Panc1 (cell line): ENCODE measurements at regions not wholly inside any gene's neighbourhood (a gene's known extent, or its start where the extent isn't known, plus 50 kb on each side); places are given as distances from the start of the nearest gene placed in this dataset.

Experiments
- CTCF ChIP-seq: fragments of 450-650 bp; IDR thresholded peaks from 2 replicates; pipeline ENCODE4 v1.5.1; 2017; ENCODE audit warnings: mild to moderate bottlenecking
- POLR2AphosphoS5 ChIP-seq: IDR thresholded peaks from 2 replicates; pipeline ENCODE4 v1.6.1; 2012; ENCODE audit warnings: mild to moderate bottlenecking, low read depth, low read length, moderate library complexity
- TF ChIP-seq, protein P1 (sequence below), 2 experiments: IDR thresholded peaks; 2 replicates each; pipeline ENCODE4 v1.6.1; 2011 to 2012; ENCODE audit warnings: low read depth in 2 of 2, control low read depth in 1 of 2, low read length in 1 of 2, mild to moderate bottlenecking in 1 of 2, moderate library complexity in 1 of 2; ENCODE audit not compliant: insufficient read depth in 1 of 2

GRCh38 chr12:75846102-75846501 is 185.5 kb downstream of the PHLDA1 start:
- TF ChIP-seq CTCF = no peak
- TF ChIP-seq POLR2AphosphoS5 = no peak
- TF ChIP-seq, protein P1, sequence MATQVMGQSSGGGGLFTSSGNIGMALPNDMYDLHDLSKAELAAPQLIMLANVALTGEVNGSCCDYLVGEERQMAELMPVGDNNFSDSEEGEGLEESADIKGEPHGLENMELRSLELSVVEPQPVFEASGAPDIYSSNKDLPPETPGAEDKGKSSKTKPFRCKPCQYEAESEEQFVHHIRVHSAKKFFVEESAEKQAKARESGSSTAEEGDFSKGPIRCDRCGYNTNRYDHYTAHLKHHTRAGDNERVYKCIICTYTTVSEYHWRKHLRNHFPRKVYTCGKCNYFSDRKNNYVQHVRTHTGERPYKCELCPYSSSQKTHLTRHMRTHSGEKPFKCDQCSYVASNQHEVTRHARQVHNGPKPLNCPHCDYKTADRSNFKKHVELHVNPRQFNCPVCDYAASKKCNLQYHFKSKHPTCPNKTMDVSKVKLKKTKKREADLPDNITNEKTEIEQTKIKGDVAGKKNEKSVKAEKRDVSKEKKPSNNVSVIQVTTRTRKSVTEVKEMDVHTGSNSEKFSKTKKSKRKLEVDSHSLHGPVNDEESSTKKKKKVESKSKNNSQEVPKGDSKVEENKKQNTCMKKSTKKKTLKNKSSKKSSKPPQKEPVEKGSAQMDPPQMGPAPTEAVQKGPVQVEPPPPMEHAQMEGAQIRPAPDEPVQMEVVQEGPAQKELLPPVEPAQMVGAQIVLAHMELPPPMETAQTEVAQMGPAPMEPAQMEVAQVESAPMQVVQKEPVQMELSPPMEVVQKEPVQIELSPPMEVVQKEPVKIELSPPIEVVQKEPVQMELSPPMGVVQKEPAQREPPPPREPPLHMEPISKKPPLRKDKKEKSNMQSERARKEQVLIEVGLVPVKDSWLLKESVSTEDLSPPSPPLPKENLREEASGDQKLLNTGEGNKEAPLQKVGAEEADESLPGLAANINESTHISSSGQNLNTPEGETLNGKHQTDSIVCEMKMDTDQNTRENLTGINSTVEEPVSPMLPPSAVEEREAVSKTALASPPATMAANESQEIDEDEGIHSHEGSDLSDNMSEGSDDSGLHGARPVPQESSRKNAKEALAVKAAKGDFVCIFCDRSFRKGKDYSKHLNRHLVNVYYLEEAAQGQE (IDR thresholded peaks at IDR 0.05; ENCODE audit: insufficient read depth in 1 of 2, low read depth in 2 of 2, low read length in 1 of 2) = no peak
